GM18951 (cell line): ENCODE measurements at regions not wholly inside any gene's neighbourhood (a gene's known extent, or its start where the extent isn't known, plus 50 kb on each side); places are given as distances from the start of the nearest gene placed in this dataset.

Experiments
- POLR2A ChIP-seq: IDR thresholded peaks from 4 replicates; pipeline ENCODE4 v1.6.1; 2011; ENCODE audit warnings: mild to moderate bottlenecking; ENCODE audit not compliant: insufficient read length, insufficient read depth; ENCODE audit errors: extremely low read depth
- in situ Hi-C: fragments of 300-500 bp; cut with MboI; formaldehyde crosslinking; loops from one replicate; pipeline ENCODE4 v1.12.0; 2022; ENCODE audit warnings: low sequenced_read_pairs, mixed read lengths, inconsistent platforms; ENCODE audit not compliant: unreplicated experiment

- no peak for TF ChIP-seq POLR2A
- in situ Hi-C loops, result loop anchor here (10.0 kb wide), 1 partner anchor 1204 kb away; no protein-coding TSS in a partner anchor
Observed at GRCh38 chr5:82351297-82351696, 73.1 kb upstream of the RPS23 start.

GRCh38 chr5:82349652-82350051, 71.5 kb upstream of the RPS23 start:
- in situ Hi-C loops, result loop anchor here (10.0 kb wide), 1 partner anchor 1205 kb away; no protein-coding TSS in a partner anchor

GRCh38 chr5:82348784-82349425, 70.8 kb upstream of the RPS23 start:
- TF ChIP-seq POLR2A, result no peak
- in situ Hi-C loops, result no loop called here

More at GRCh38 chr5:82349652-82350051, 71.5 kb upstream of the RPS23 start:
- TF ChIP-seq POLR2A, result no peak

- in situ Hi-C loops, result no loop called here
- no peak for TF ChIP-seq POLR2A
Observed at GRCh38 chr5:82347201-82347865, 69.2 kb upstream of the RPS23 start.

- in situ Hi-C loops, result no loop called here
- no peak for TF ChIP-seq POLR2A
Observed at GRCh38 chr5:82346399-82347165, 68.4 kb upstream of the RPS23 start.

GRCh38 chr5:82345108-82345507, 67.0 kb upstream of the RPS23 start:
- TF ChIP-seq POLR2A, result no peak
- in situ Hi-C loops, result no loop called here

- in situ Hi-C loops, result no loop called here
- no peak for TF ChIP-seq POLR2A
Observed at GRCh38 chr5:82341325-82341724, 63.2 kb upstream of the RPS23 start.

GRCh38 chr5:82340799-82341198, 62.6 kb upstream of the RPS23 start:
- TF ChIP-seq POLR2A, result no peak
- in situ Hi-C loops, result no loop called here

- no peak for TF ChIP-seq POLR2A
- in situ Hi-C loops, result no loop called here
Observed at GRCh38 chr5:82339792-82340191, 61.6 kb upstream of the RPS23 start.

GRCh38 chr5:82338771-82339373, 60.7 kb upstream of the RPS23 start:
- TF ChIP-seq POLR2A, result no peak
- in situ Hi-C loops, result no loop called here

GRCh38 chr5:82336959-82337351, 58.8 kb upstream of the RPS23 start:
- no peak for TF ChIP-seq POLR2A
- in situ Hi-C loops, result no loop called here

GRCh38 chr5:82336226-82336958, 58.2 kb upstream of the RPS23 start:
- no peak for TF ChIP-seq POLR2A
- in situ Hi-C loops, result no loop called here

GRCh38 chr5:82335806-82336205, 57.7 kb upstream of the RPS23 start:
- TF ChIP-seq POLR2A, result no peak
- in situ Hi-C loops, result no loop called here

- TF ChIP-seq POLR2A, result no peak
- in situ Hi-C loops, result no loop called here
Observed at GRCh38 chr5:82334856-82335255, 56.7 kb upstream of the RPS23 start.
